Muscle of leg (tissue), 3 donors: ENCODE measurements at regions not wholly inside any gene's neighbourhood (a gene's known extent, or its start where the extent isn't known, plus 50 kb on each side); places are given as distances from the start of the nearest gene placed in this dataset.
"Not testable (repeated sequence)": the region's sequence is repeated elsewhere in the genome, so short reads cannot be mapped to it uniquely, and the experiment has no call there.

Experiments
- DNase-seq: peaks from one replicate; pipeline ENCODE4 v3.0.0; 2013
- H3K27ac ChIP-seq: one replicate; pipeline ENCODE4 v1.5.1; 2013; ENCODE audit warnings: mild to moderate bottlenecking, low read length, control low read depth
- H3K27me3 ChIP-seq: one replicate; pipeline ENCODE4 v1.6.1; 2013; ENCODE audit warnings: low read length; ENCODE audit not compliant: control insufficient read depth, insufficient read depth
- H3K36me3 ChIP-seq: one replicate; pipeline ENCODE4 v1.6.1; 2013; ENCODE audit warnings: low read length; ENCODE audit not compliant: control insufficient read depth, insufficient read depth
- H3K4me1 ChIP-seq: one replicate; pipeline ENCODE4 v1.6.1; 2013; ENCODE audit warnings: low read length; ENCODE audit not compliant: control insufficient read depth, insufficient read depth
- H3K4me3 ChIP-seq: one replicate; pipeline ENCODE4 v1.5.1; 2013; ENCODE audit warnings: low read length, control low read depth
- H3K9me3 ChIP-seq: replicated peaks from 2 replicates; pipeline ENCODE4 v1.6.1; 2013; ENCODE audit warnings: low read depth, low read length; ENCODE audit not compliant: control insufficient read depth
- WGBS: methylation state at CpG from one replicate; pipeline ENCODE4 v1.1.5; 2013; ENCODE audit warnings: missing lambda C conversion rate; ENCODE audit not compliant: insufficient coverage; 5-methylcytosine and 5-hydroxymethylcytosine counted together

DNA sequence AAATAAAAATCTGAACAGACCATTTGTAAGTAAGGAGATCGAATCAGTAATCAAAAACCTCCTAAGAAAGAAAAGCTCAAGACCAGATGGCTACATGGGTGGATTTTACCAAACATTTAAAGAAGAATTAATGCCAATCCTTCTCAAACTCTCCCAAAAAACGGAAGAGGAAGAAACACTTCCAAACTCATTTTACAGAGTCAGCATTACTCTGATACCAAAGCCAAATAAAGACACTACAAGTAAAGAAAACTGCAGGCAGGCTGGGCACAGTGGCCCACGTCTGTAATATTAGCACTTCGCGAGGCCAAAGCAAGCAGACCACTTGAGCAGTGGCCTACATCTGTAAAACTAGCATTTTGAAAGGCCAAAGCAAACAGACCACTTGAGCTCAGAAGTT lies 159.8 kb downstream of the DPY19L2 start:
- Histone ChIP-seq H3K27ac (no peak overlapping the region), H3K9me3 (no peaks in the 10 kb centered on the region), H3K4me3 (no peak overlapping the region), H3K27me3 (no peaks in the 10 kb centered on the region), H3K36me3 (no peaks in the 10 kb centered on the region), H3K4me1 (no peaks in the 10 kb centered on the region)
- DNase-seq: no peak
- WGBS: 93% methylated on average over 3 of the region's 5 CpGs

DNA sequence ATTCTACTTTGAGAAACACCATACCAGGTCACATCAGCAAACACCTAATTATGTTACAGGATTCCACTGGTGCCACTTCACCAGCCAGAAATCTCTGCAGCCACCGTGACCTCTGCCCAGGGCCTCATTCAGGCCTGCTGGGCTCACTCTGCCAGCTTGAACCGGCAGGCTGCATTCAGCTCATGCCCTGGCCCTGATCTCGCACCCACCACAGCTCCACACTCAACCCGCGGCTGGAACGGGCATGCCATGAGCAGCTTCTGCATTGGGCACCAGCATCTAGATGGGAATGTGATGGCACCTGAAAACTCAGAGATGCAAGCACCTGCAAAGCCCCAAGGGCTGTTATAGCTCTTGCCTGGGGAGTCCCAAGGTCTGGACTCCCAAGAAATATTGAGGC lies 168.7 kb downstream of the DPY19L2 start:
- 79% methylated on average over 2 of the region's 6 CpGs for WGBS
- H3K4me3 ChIP-seq: no peak overlapping the region
- no peaks in the 10 kb centered on the region for H3K27me3 ChIP-seq
- no peak for DNase-seq
- H3K4me1 ChIP-seq: no peaks in the 10 kb centered on the region
- H3K9me3 ChIP-seq: peaks cover 3% of the 10 kb centered on the region
- H3K36me3 ChIP-seq: no peaks in the 10 kb centered on the region
- H3K27ac ChIP-seq: no peak overlapping the region

DNA sequence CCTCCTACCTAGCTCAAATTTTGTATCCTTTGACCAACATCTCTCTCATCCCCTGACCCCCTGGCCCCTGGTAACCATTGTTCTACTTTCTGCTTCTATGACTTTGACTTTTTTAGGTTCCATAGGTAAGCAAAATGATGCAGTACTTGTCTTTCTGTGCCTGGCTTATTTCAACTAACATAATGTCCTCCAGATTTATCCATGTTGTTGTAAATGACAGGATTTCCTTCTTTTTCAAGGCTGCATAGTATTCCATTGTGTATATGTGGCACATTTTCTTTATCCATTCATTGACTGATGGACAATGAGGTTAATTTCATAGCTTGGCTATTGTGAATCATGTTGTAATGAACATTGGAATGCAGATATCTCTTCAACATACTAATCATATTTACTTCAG lies 170.1 kb downstream of the DPY19L2 start:
- Histone ChIP-seq H3K4me1 (no peaks in the 10 kb centered on the region), H3K36me3 (no peaks in the 10 kb centered on the region), H3K9me3 (peaks cover 3% of the 10 kb centered on the region), H3K4me3 (no peak overlapping the region), H3K27me3 (no peaks in the 10 kb centered on the region), H3K27ac (no peak overlapping the region)
- DNase-seq: no peak

DNA sequence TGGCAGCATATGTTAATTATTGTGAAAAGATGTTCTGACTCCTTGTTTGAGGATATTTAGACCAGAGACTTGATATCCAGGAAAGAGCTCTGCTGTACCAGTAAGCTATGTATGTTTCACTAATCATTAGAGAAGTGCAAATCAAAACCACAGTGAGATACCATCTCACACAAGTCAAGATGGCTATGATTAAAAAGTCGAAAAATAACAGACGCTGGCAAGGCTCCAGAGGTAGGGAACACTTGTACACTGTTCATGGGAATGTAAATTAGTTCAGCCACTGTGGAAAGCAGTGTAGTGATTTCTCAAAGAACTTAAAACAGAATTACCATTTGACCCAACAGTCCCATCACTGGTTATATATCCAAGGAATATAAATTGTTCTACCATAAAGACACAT lies 171.6 kb downstream of the DPY19L2 start:
- no CpG with 5 or more reads among the region's 2 CpGs for WGBS
- DNase-seq: no peak
- no peaks in the 10 kb centered on the region for H3K27me3 ChIP-seq
- H3K27ac ChIP-seq: no peak overlapping the region
- no peaks in the 10 kb centered on the region for H3K4me1 ChIP-seq
- no peak overlapping the region for H3K4me3 ChIP-seq
- no peaks in the 10 kb centered on the region for H3K36me3 ChIP-seq
- peaks cover 3% of the 10 kb centered on the region for H3K9me3 ChIP-seq

DNA sequence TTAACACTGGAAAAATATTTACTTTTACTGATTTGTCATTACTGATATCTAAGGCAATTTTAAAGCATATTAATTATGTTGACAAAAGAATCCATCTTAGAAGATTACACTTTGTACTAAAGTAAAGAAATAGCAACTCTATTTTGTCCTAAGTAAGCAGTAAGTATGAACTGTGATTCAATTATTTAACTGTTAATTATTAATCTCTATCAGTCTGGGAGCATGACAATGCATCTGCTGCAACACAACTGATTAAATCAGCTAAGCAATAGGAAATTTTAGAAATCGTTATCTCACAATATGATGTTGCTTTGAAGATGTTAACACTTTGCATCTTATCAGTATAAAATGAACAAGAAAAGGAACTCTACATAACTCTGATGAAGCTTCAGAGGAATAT lies 172.3 kb downstream of the DPY19L2 start:
- H3K36me3 ChIP-seq: no peaks in the 10 kb centered on the region
- H3K4me3 ChIP-seq: no peak overlapping the region
- no peaks in the 10 kb centered on the region for H3K27me3 ChIP-seq
- no peak overlapping the region for H3K27ac ChIP-seq
- H3K4me1 ChIP-seq: no peaks in the 10 kb centered on the region
- no peak for DNase-seq
- no CpG with 5 or more reads among the region's 1 CpG for WGBS
- H3K9me3 ChIP-seq: peaks cover 3% of the 10 kb centered on the region

DNA sequence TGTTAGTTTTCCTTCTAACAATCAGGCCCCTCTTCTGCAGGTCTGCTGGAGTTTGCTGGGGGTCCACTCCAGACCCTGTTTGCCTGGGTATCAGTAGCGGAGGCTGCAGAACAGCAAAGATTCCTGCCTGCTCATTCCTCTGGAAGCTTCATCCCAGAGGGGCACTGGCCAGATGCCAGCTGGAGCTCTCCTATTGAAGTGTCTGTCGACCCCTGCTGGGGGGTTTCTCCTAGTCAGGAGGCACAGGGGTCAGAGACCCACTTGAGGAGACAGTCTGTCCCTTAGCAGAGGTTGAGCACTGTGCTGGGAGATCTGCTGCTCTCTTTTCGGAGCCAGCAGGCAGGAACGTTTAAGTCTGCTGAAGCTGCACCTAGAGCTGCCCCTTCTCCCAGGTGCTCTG lies 174.9 kb downstream of the DPY19L2 start:
- H3K9me3 ChIP-seq, H3K4me3 ChIP-seq, H3K4me1 ChIP-seq, H3K27me3 ChIP-seq, DNase-seq, H3K27ac ChIP-seq, H3K36me3 ChIP-seq: not testable (repeated sequence)
- WGBS: 81% methylated on average over 4 of the region's 4 CpGs

DNA sequence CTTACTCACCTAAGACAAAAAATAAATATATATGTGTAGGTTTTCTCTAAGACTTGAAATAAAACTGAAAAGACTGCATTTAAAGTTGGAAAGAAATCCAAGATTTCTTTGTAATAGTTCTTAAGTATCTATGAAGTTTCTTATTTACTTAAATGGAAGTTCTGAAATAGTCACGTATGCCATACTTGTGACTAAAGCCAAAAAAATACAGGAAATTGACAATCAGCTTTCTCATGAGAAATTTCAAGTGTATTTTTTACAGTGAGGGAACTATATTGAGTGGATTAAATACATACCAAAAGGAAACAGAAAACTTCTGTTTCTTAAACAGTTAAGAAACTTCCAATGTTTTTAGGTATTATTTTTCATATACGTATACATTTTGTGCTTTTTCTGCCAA lies 188.1 kb downstream of the DPY19L2 start:
- peak; percentile 9 for DNase-seq
- Histone ChIP-seq H3K4me3 (no peak overlapping the region), H3K27me3 (no peaks in the 10 kb centered on the region), H3K27ac (no peak overlapping the region), H3K9me3 (no peaks in the 10 kb centered on the region), H3K36me3 (no peaks in the 10 kb centered on the region), H3K4me1 (no peaks in the 10 kb centered on the region)
- WGBS: no CpG with 5 or more reads among the region's 2 CpGs

DNA sequence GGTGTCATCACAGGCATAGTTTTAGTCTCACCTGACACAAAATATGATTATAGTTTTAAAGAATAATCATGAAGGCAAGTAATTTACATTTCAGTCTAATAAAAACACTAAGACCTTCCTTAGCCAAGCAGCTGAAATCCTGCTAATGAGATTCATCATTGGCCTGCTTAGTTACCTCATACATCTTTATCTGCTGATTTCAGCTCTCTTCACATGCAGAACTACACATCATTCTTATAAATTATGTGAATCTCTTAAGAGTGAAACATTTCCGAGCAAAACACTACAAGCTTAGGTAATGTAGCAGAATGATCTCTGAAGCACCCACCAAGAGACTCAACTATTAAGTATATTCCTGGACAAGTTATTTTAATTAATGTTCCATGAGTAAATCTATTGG lies 198.1 kb downstream of the DPY19L2 start:
- WGBS: no CpG with 5 or more reads among the region's 1 CpG
- DNase-seq: no peak
- no peaks in the 10 kb centered on the region for H3K4me1 ChIP-seq
- H3K36me3 ChIP-seq: no peaks in the 10 kb centered on the region
- no peak overlapping the region for H3K4me3 ChIP-seq
- no peak overlapping the region for H3K27ac ChIP-seq
- no peaks in the 10 kb centered on the region for H3K27me3 ChIP-seq
- H3K9me3 ChIP-seq: no peaks in the 10 kb centered on the region

DNA sequence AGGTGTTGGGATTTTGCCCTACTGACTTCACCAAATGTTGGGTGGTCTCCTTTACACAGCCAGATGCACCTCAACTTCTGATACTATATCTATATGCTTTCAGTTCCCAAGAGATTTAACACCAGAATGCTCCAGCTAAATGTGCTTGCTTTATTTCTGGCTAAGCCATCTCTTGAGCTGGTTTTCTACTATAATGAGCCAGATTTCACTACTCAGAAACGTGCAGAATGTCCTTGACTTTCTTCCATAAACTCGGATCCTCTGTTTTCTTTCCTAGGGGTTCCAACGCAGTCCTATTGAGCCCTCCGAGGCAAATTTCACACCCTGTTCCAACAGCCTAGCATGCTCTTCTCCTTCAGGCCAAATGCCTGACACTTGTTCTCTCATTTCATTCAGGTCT lies 200.3 kb downstream of the DPY19L2 start:
- H3K9me3 ChIP-seq: no peaks in the 10 kb centered on the region
- H3K36me3 ChIP-seq: no peaks in the 10 kb centered on the region
- no peaks in the 10 kb centered on the region for H3K4me1 ChIP-seq
- WGBS: 44% methylated on average over 4 of the region's 4 CpGs
- H3K27me3 ChIP-seq: no peaks in the 10 kb centered on the region
- H3K27ac ChIP-seq: no peak overlapping the region
- no peak for DNase-seq
- H3K4me3 ChIP-seq: no peak overlapping the region

DNA sequence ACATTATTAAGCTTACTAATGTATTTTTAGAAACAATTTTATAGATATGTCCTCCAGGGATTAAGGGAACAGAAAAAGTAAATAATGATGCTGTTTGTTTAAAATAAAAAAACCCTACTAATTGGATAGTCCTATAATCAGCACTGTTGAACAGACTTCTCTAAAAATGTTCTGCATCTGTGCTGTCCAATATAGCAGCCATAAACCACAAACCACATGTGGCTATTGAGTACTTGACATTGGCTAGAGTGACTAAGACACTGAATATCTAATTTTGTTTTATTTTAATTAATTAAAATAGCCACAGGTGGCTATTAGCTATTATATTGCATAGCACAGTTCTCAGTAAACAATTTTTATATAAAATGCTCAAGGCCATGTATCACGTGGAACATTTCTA lies 210.4 kb downstream of the DPY19L2 start:
- Histone ChIP-seq H3K36me3 (no peaks in the 10 kb centered on the region), H3K27ac (no peak overlapping the region)
- WGBS: no CpG with 5 or more reads among the region's 1 CpG

DNA sequence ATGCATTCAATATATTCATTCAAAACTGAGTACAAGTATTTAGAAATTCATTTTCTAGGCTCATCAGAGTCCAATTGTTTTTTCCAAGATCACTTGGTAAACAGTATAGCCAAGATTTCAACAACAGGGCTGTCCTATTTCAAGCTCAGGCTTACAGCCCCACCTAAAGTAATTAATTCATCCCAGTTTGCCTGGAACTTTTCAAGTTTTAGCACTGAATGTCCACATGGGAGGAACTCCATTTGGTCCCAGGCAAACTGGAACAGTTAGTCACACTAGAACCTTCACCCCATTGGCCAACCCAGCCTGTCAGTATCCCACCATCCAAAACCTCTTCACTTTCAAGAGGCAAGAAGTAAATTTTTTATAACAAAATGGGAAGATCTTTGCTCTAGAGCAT lies 210.9 kb downstream of the DPY19L2 start:
- Histone ChIP-seq H3K4me1 (no peaks in the 10 kb centered on the region), H3K9me3 (no peaks in the 10 kb centered on the region), H3K36me3 (no peaks in the 10 kb centered on the region), H3K4me3 (no peak overlapping the region), H3K27me3 (no peaks in the 10 kb centered on the region), H3K27ac (no peak overlapping the region)
- DNase-seq: no peak

More for the DNA sequence above, 210.4 kb downstream of the DPY19L2 start:
- Histone ChIP-seq H3K4me1 (no peaks in the 10 kb centered on the region), H3K27me3 (no peaks in the 10 kb centered on the region), H3K9me3 (no peaks in the 10 kb centered on the region), H3K4me3 (no peak overlapping the region)
- no peak for DNase-seq
